CD4-positive, alpha-beta T cell (primary cell): ENCODE measurements at regions not wholly inside any gene's neighbourhood (a gene's known extent, or its start where the extent isn't known, plus 50 kb on each side); places are given as distances from the start of the nearest gene placed in this dataset.

Experiments used
- ATAC-seq: fragments of 200-7000 bp; cut with Tn5 transposase; one replicate; pipeline ENCODE4 v1.10.0; 2022; ENCODE audit warnings: mild to moderate bottlenecking; ENCODE audit not compliant: poor library complexity
- CTCF ChIA-PET: fragments of 350-600 bp; sonication (Branson Sonifier 250); formaldehyde crosslinking; loops from one replicate; lab custom pipeline; 2021; ENCODE audit warnings: antibody characterized with exemption, inconsistent platforms; lab: Charles Lee
- POLR2A ChIA-PET: fragments of 350-600 bp; sonication (Branson Sonifier 250); formaldehyde crosslinking; loops from one replicate; lab custom pipeline; 2021; ENCODE audit warnings: antibody characterized with exemption, inconsistent platforms; lab: Charles Lee
- DNase-seq, 14 experiments: peaks; one replicate each; pipeline ENCODE4 v3.0.0-alpha.2; 2013 to 2020; ENCODE audit warnings: mixed read lengths in 2 of 14
- H3K27ac ChIP-seq, 2 donors: one replicate each; pipeline versions ENCODE4 v1.5.1 to v1.7.0; 2013; ENCODE audit warnings: low read length in 2 of 2, low read depth in 1 of 2, mild to moderate bottlenecking in 1 of 2
- H3K27me3 ChIP-seq, 2 experiments: 1 replicate in 1 of 2; 2 replicates in 1 of 2; pipeline versions ENCODE4 v1.6.1 to v1.7.0; 2013; ENCODE audit warnings: low read length in 2 of 2, control low read depth in 1 of 2, mild to moderate bottlenecking in 1 of 2, moderate library complexity in 1 of 2; ENCODE audit not compliant: insufficient read depth in 2 of 2, control insufficient read depth in 1 of 2
- H3K36me3 ChIP-seq: one replicate; pipeline ENCODE4 v1.6.1; 2013; ENCODE audit warnings: low read length, control low read depth; ENCODE audit not compliant: insufficient read depth
- H3K4me1 ChIP-seq: one replicate; pipeline ENCODE4 v1.6.1; 2013; ENCODE audit warnings: low read length, control low read depth; ENCODE audit not compliant: insufficient read depth
- H3K4me3 ChIP-seq: one replicate; pipeline ENCODE4 v1.5.1; 2013; ENCODE audit warnings: mild to moderate bottlenecking, low read length, moderate library complexity
- H3K9me3 ChIP-seq, 2 experiments: 1 replicate in 1 of 2; 2 replicates in 1 of 2; pipeline versions ENCODE4 v1.6.1 to v1.7.0; 2013; ENCODE audit warnings: low read length in 2 of 2, mild to moderate bottlenecking in 2 of 2, control low read depth in 1 of 2, moderate library complexity in 1 of 2; ENCODE audit not compliant: control insufficient read depth in 1 of 2, insufficient read depth in 1 of 2
- H3K27ac Mint-ChIP-seq: one replicate; pipeline ENCODE4 v1.8.0; 2020; ENCODE audit warnings: mixed read lengths
- H3K27me3 Mint-ChIP-seq: one replicate; pipeline ENCODE4 v1.8.0; 2021; ENCODE audit warnings: mixed read lengths
- H3K36me3 Mint-ChIP-seq: one replicate; pipeline ENCODE4 v1.8.0; 2021; ENCODE audit warnings: low read depth, mixed read lengths
- H3K4me1 Mint-ChIP-seq: one replicate; pipeline ENCODE4 v1.8.0; 2021; ENCODE audit warnings: low read depth, mixed read lengths
- H3K4me3 Mint-ChIP-seq: one replicate; pipeline ENCODE4 v1.8.0; 2020; ENCODE audit warnings: mild to moderate bottlenecking, mixed read lengths
- H3K9me3 Mint-ChIP-seq: one replicate; pipeline ENCODE4 v1.8.0; 2020; ENCODE audit warnings: mixed read lengths
- CTCF ChIP-seq: fragments of 200-600 bp; IDR thresholded peaks from one replicate; pipeline ENCODE4 v1.8.0; 2022; ENCODE audit warnings: antibody characterized with exemption, mild to moderate bottlenecking
- intact Hi-C, 2 experiments: fragments of 100-400 bp; cut with DNase I in 1 of 2; cut with micrococcal nuclease in 1 of 2; formaldehyde crosslinking; loops; one replicate each; pipeline versions ENCODE4 v1.15.1 to v1.9.0; 2023 to 2025; cut with DNase I, micrococcal nuclease

DNA sequence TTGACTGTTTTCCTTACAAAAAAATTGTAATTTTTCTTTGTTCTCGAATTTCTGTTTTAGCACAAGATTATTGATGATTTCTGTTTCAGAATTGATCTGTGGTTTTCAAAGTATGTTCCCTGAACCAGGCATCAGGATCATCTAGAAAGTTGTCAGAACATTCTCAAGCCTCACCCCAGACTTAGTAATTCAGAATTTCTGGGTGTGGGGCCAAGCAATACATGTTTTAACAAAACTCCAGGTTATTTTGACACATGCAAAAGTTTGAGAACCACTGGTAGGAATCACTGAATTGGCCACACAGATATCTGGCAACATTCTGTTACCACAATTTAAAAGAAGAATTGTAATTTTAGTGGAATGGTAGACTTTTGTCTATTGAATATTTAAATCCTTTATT is 1173.9 kb upstream of the LRRTM3 start:
- H3K36me3 ChIP-seq, result no peaks in the 10 kb centered on the region
- DNase-seq, result no peak
- H3K27me3 ChIP-seq, result no peaks in the 10 kb centered on the region
- no peaks in the 10 kb centered on the region for H3K9me3 ChIP-seq
- TF ChIP-seq CTCF, result no peak
- intact Hi-C loops, result no loop called here
- H3K4me1 ChIP-seq, result no peaks in the 10 kb centered on the region
- ChIA-PET POLR2A (no interaction called here), CTCF (no interaction called here)
- H3K4me3 Mint-ChIP-seq, result no peak overlapping the region
- H3K27ac Mint-ChIP-seq, result no peak overlapping the region
- no peak overlapping the region for H3K4me3 ChIP-seq
- no peaks in the 10 kb centered on the region for H3K27me3 Mint-ChIP-seq
- H3K27ac ChIP-seq, result no peak overlapping the region
- no peak for ATAC-seq
- H3K36me3 Mint-ChIP-seq, result no peaks in the 10 kb centered on the region
- no peaks in the 10 kb centered on the region for H3K4me1 Mint-ChIP-seq
- peaks cover 2% of the 10 kb centered on the region for H3K9me3 Mint-ChIP-seq

DNA sequence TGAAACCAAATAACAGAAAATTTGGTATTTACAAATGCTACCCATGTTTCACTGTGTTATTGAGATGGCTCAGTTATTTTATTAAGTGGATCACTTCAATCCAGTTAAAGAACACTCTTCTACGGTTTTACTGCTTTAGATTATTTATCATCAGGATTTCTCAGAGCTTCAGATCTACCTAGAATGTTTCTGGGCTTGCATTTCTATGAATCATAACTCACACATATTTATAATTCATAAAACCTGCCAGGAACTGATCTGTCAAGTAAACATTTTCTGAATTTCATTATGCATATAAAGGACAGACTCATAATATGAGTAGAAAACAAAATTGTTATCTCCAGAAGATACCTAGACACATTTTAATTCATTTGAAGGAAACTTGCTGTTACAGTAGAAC is 1172.3 kb upstream of the LRRTM3 start:
- no peaks in the 10 kb centered on the region for H3K36me3 ChIP-seq
- H3K4me1 Mint-ChIP-seq, result no peaks in the 10 kb centered on the region
- no peaks in the 10 kb centered on the region for H3K27me3 Mint-ChIP-seq
- no peaks in the 10 kb centered on the region for H3K9me3 Mint-ChIP-seq
- no peaks in the 10 kb centered on the region for H3K36me3 Mint-ChIP-seq
- no peak overlapping the region for H3K27ac ChIP-seq
- no peak overlapping the region for H3K27ac Mint-ChIP-seq
- no peak overlapping the region for H3K4me3 Mint-ChIP-seq
- intact Hi-C loops, result no loop called here
- ChIA-PET POLR2A (no interaction called here), CTCF (no interaction called here)
- no peak overlapping the region for H3K4me3 ChIP-seq
- ATAC-seq, result no peak
- DNase-seq, result no peak
- H3K27me3 ChIP-seq, result no peaks in the 10 kb centered on the region
- no peaks in the 10 kb centered on the region for H3K4me1 ChIP-seq
- H3K9me3 ChIP-seq, result no peaks in the 10 kb centered on the region
- no peak for TF ChIP-seq CTCF

GRCh38 chr10:65754112-65754511 is 1171.7 kb upstream of the LRRTM3 start:
- Histone ChIP-seq H3K9me3 (no peaks in the 10 kb centered on the region), H3K27ac (no peak overlapping the region), H3K27me3 (no peaks in the 10 kb centered on the region), H3K4me1 (no peaks in the 10 kb centered on the region), H3K4me3 (no peak overlapping the region), H3K36me3 (no peaks in the 10 kb centered on the region)
- H3K27ac Mint-ChIP-seq, result no peak overlapping the region
- ATAC-seq (no peak), DNase-seq (no peak)
- H3K4me1 Mint-ChIP-seq, result no peaks in the 10 kb centered on the region
- no peak for TF ChIP-seq CTCF
- intact Hi-C loops, result no loop called here
- H3K27me3 Mint-ChIP-seq, result no peaks in the 10 kb centered on the region
- ChIA-PET CTCF (no interaction called here), POLR2A (no interaction called here)
- no peaks in the 10 kb centered on the region for H3K36me3 Mint-ChIP-seq
- H3K4me3 Mint-ChIP-seq, result no peak overlapping the region
- H3K9me3 Mint-ChIP-seq, result no peaks in the 10 kb centered on the region
